ENCODE measurements at regions not wholly inside any gene's neighbourhood (a gene's known extent, or its start where the extent isn't known, plus 50 kb on each side); places are given as distances from the start of the nearest gene placed in this dataset.

- TF ChIP-seq ESRRG (CRISPR knock-in tag; IDR thresholded peaks at IDR 0.05) (no peak), TOX (CRISPR knock-in tag; IDR thresholded peaks at IDR 0.05; ENCODE audit: borderline replicate concordance) (no peak), RARB (CRISPR knock-in tag; IDR thresholded peaks at IDR 0.05) (no peak), CSDC2 (CRISPR knock-in tag; IDR thresholded peaks at IDR 0.05) (no peak), OSR1 (CRISPR knock-in tag; IDR thresholded peaks at IDR 0.05) (no peak), BACH2 (CRISPR knock-in tag; IDR thresholded peaks at IDR 0.05; ENCODE audit: borderline replicate concordance) (no peak), ZFP30 (CRISPR knock-in tag; IDR thresholded peaks at IDR 0.05) (no peak), ARNTL (CRISPR knock-in tag; IDR thresholded peaks at IDR 0.05; ENCODE audit: borderline replicate concordance, low read depth) (no peak), CREB5 (CRISPR knock-in tag; IDR thresholded peaks at IDR 0.05; ENCODE audit: low read depth) (no peak), TSHZ2 (CRISPR knock-in tag; IDR thresholded peaks at IDR 0.05) (no peak), SNAI2 (CRISPR knock-in tag; IDR thresholded peaks at IDR 0.05) (no peak), PATZ1 (CRISPR knock-in tag; IDR thresholded peaks at IDR 0.05; ENCODE audit: borderline replicate concordance) (no peak), ZNF8 (CRISPR knock-in tag; IDR thresholded peaks at IDR 0.05) (no peak), ZNF565 (CRISPR knock-in tag; conservative IDR thresholded peaks at IDR 0.05; ENCODE audit: low read depth) (no peak), PPARA (CRISPR knock-in tag; IDR thresholded peaks at IDR 0.05; ENCODE audit: borderline replicate concordance) (no peak), GLIS3 (CRISPR knock-in tag; IDR thresholded peaks at IDR 0.05) (no peak), ZFP3 (CRISPR knock-in tag; IDR thresholded peaks at IDR 0.05) (no peak)
- TF ChIP-seq, protein P1, sequence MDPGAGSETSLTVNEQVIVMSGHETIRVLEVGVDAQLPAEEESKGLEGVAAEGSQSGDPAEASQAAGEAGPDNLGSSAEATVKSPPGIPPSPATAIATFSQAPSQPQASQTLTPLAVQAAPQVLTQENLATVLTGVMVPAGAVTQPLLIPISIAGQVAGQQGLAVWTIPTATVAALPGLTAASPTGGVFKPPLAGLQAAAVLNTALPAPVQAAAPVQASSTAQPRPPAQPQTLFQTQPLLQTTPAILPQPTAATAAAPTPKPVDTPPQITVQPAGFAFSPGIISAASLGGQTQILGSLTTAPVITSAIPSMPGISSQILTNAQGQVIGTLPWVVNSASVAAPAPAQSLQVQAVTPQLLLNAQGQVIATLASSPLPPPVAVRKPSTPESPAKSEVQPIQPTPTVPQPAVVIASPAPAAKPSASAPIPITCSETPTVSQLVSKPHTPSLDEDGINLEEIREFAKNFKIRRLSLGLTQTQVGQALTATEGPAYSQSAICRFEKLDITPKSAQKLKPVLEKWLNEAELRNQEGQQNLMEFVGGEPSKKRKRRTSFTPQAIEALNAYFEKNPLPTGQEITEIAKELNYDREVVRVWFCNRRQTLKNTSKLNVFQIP (CRISPR knock-in tag; IDR thresholded peaks at IDR 0.05; ENCODE audit: borderline replicate concordance, low read depth), result no peak
- TF ChIP-seq, protein P2, sequence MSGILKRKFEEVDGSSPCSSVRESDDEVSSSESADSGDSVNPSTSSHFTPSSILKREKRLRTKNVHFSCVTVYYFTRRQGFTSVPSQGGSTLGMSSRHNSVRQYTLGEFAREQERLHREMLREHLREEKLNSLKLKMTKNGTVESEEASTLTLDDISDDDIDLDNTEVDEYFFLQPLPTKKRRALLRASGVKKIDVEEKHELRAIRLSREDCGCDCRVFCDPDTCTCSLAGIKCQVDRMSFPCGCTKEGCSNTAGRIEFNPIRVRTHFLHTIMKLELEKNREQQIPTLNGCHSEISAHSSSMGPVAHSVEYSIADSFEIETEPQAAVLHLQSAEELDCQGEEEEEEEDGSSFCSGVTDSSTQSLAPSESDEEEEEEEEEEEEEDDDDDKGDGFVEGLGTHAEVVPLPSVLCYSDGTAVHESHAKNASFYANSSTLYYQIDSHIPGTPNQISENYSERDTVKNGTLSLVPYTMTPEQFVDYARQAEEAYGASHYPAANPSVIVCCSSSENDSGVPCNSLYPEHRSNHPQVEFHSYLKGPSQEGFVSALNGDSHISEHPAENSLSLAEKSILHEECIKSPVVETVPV (CRISPR knock-in tag; IDR thresholded peaks at IDR 0.05), result no peak
- no peak for ATAC-seq
Observed at GRCh38 chr20:7617797-7618196, 322.5 kb downstream of the HAO1 start.

GRCh38 chr20:7622399-7622961 lies 317.8 kb downstream of the HAO1 start:
- no peak for ATAC-seq
- TF ChIP-seq RARB (CRISPR knock-in tag; IDR thresholded peaks at IDR 0.05) (no peak), ZC3H10 (CRISPR knock-in tag; IDR thresholded peaks at IDR 0.05) (no peak), ZNF8 (CRISPR knock-in tag; IDR thresholded peaks at IDR 0.05) (no peak), BACH2 (CRISPR knock-in tag; IDR thresholded peaks at IDR 0.05; ENCODE audit: borderline replicate concordance) (no peak), TCF4 (CRISPR knock-in tag; IDR thresholded peaks at IDR 0.05; ENCODE audit: borderline replicate concordance) (no peak), TOX (CRISPR knock-in tag; IDR thresholded peaks at IDR 0.05; ENCODE audit: borderline replicate concordance) (no peak), SNAI2 (CRISPR knock-in tag; IDR thresholded peaks at IDR 0.05) (no peak), ESRRG (CRISPR knock-in tag; IDR thresholded peaks at IDR 0.05) (no peak), PATZ1 (CRISPR knock-in tag; IDR thresholded peaks at IDR 0.05; ENCODE audit: borderline replicate concordance) (no peak), CSDC2 (CRISPR knock-in tag; IDR thresholded peaks at IDR 0.05) (no peak), GLIS3 (CRISPR knock-in tag; IDR thresholded peaks at IDR 0.05) (no peak), ZNF70 (CRISPR knock-in tag; IDR thresholded peaks at IDR 0.05) (no peak)
- TF ChIP-seq, protein P1 (CRISPR knock-in tag; IDR thresholded peaks at IDR 0.05; ENCODE audit: borderline replicate concordance, low read depth), result no peak
- TF ChIP-seq, protein P2 (CRISPR knock-in tag; IDR thresholded peaks at IDR 0.05), result no peak

All from SK-N-SH treated with all-trans-retinoic acid at 6 μM for 48 hours (cell line).